Aorta (tissue), 5 donors: ENCODE measurements at regions not wholly inside any gene's neighbourhood (a gene's known extent, or its start where the extent isn't known, plus 50 kb on each side); places are given as distances from the start of the nearest gene placed in this dataset.

ENCODE experiments used
- ATAC-seq: fragments of 200-7000 bp; cut with Tn5 transposase; one replicate; pipeline ENCODE4 v1.9.1; 2022; ENCODE audit warnings: moderate library complexity; ENCODE audit not compliant: low FRiP score
- DNase-seq, 2 donors: peaks; one replicate each; pipeline ENCODE4 v3.0.0-alpha.2; 2020
- H3K27ac ChIP-seq, 2 donors: one replicate each; pipeline ENCODE4 v1.5.1; 2013; ENCODE audit warnings: low read length in 2 of 2, mild to moderate bottlenecking in 2 of 2, moderate library complexity in 2 of 2, control low read depth in 1 of 2, inconsistent platforms in 1 of 2, low read depth in 1 of 2
- H3K27me3 ChIP-seq, 2 donors: one replicate each; pipeline ENCODE4 v1.6.1; 2013; ENCODE audit warnings: control low read depth in 1 of 2, low read length in 1 of 2, mild to moderate bottlenecking in 1 of 2, moderate library complexity in 1 of 2; ENCODE audit not compliant: insufficient read depth in 2 of 2, control insufficient read depth in 1 of 2
- H3K36me3 ChIP-seq, 2 donors: one replicate each; pipeline ENCODE4 v1.6.1; 2013; ENCODE audit warnings: control low read depth in 1 of 2, low read length in 1 of 2, mild to moderate bottlenecking in 1 of 2; ENCODE audit not compliant: insufficient read depth in 2 of 2, control insufficient read depth in 1 of 2
- H3K4me1 ChIP-seq, 2 donors: one replicate each; pipeline ENCODE4 v1.6.1; 2013; ENCODE audit warnings: low read length in 2 of 2, control low read depth in 1 of 2, mild to moderate bottlenecking in 1 of 2, moderate library complexity in 1 of 2; ENCODE audit not compliant: insufficient read depth in 2 of 2, control insufficient read depth in 1 of 2
- H3K4me3 ChIP-seq, 2 donors: one replicate each; pipeline ENCODE4 v1.5.1; 2013; ENCODE audit warnings: low read length in 2 of 2, control low read depth in 1 of 2, mild to moderate bottlenecking in 1 of 2
- H3K9me3 ChIP-seq: one replicate; pipeline ENCODE4 v1.6.1; 2013; ENCODE audit warnings: mild to moderate bottlenecking, low read length; ENCODE audit not compliant: control insufficient read depth
- WGBS, 2 donors: extraction: QIAGEN DNeasy Blood & Tissue Kit; methylation state at CpG; one replicate each; pipeline ENCODE4 v1.1.7; 2013; 5-methylcytosine and 5-hydroxymethylcytosine counted together
- intact Hi-C, 2 donors: fragments of 100-400 bp; cut with DNase I; formaldehyde crosslinking; loops; one replicate each; pipeline versions ENCODE4 v1.14.2 to v1.15.0; 2022
- donor health status: healthy with polysubstance abuse.
- donor health status: Bipolar disorder and iron deficiency.
- donor health status: DM: no; HTN: no; CAD: no.
- donor health status: DM: no; HTN: no; CAD: no.
- donor health status: DM: yes; HTN: yes; CAD: no.

- H3K27ac ChIP-seq = no peak overlapping the region
- ATAC-seq (no peak), DNase-seq (peak in 1 of 2 donors; percentile 12)
- H3K27me3 ChIP-seq = no peaks in the 10 kb centered on the region
- no peaks in the 10 kb centered on the region for H3K4me1 ChIP-seq
- no peak overlapping the region for H3K4me3 ChIP-seq
- H3K9me3 ChIP-seq = no peaks in the 10 kb centered on the region
- 90 to 95% methylated on average over 2 of the region's 2 CpGs for WGBS, 2 donors
- no peaks in the 10 kb centered on the region for H3K36me3 ChIP-seq
- intact Hi-C loops = no loop called here
These were observed 51.4 kb upstream of the NEK6 start for GRCh38 chr9:124206391-124206790.
